ENCODE measurements at regions not wholly inside any gene's neighbourhood (a gene's known extent, or its start where the extent isn't known, plus 50 kb on each side); places are given as distances from the start of the nearest gene placed in this dataset.

- no peak for TF ChIP-seq CTCF (optimal IDR thresholded peaks at IDR 0.05 in 1 of 3, IDR thresholded peaks at IDR 0.05 in 1 of 3, conservative IDR thresholded peaks at IDR 0.05 in 1 of 3; ENCODE audit: extremely low read depth in 1 of 3, insufficient read depth in 2 of 3, low read length in 3 of 3)
- TF ChIP-seq EZH2 (IDR thresholded peaks at IDR 0.05; ENCODE audit: low read length): no peak
Observed at GRCh38 chr16:85246973-85247372, 134.7 kb upstream of the CIBAR2 start.
